DMS 273 (cell line): ENCODE measurements at regions not wholly inside any gene's neighbourhood (a gene's known extent, or its start where the extent isn't known, plus 50 kb on each side); places are given as distances from the start of the nearest gene placed in this dataset.
"Not testable (repeated sequence)": the region's sequence is repeated elsewhere in the genome, so short reads cannot be mapped to it uniquely, and the experiment has no call there.

Experiments
- DNase-seq: peaks from one replicate; lab custom pipeline; 2025; ENCODE audit not compliant: unreplicated experiment; lab: John Stamatoyannopoulos, UW

GRCh38 chr12:74337951-74338350 lies 199.7 kb upstream of the ATXN7L3B start:
- no peak for DNase-seq

- DNase-seq: no peak
Observed at GRCh38 chr12:74339211-74339610, 198.4 kb upstream of the ATXN7L3B start.

GRCh38 chr12:74349925-74350324 lies 187.7 kb upstream of the ATXN7L3B start:
- DNase-seq: no peak

- peak; percentile 47 for DNase-seq
Observed at GRCh38 chr12:74365178-74365964, 172.3 kb upstream of the ATXN7L3B start.

DNA sequence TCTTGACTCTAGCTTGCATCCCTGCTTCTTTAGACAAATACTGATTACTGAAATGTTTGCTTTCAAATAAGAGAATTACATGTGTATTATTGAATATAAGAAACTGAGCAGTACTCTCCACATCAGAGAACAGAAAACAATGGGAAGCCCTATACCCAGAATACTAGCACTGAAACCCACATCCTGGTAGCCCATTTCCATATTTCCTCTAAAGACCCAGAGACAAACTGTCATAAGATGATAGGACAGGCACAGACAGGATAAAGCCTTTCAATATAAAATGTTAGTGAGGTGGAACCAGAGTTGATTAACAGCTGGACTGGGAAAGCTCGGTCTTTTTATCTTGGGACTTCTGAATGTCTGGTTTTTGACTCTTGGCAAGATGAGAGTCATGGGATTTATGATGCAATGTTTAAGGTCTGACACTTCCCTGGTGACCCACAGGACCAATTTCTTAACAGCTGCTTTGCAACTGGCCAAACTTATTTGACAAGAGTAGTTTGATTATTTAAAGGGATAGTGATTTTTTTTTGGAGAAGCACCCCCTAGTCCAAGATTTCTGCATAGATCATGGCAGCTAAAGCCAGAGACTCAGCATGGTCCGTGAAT lies 166.9 kb upstream of the ATXN7L3B start:
- DNase-seq: no peak

DNA sequence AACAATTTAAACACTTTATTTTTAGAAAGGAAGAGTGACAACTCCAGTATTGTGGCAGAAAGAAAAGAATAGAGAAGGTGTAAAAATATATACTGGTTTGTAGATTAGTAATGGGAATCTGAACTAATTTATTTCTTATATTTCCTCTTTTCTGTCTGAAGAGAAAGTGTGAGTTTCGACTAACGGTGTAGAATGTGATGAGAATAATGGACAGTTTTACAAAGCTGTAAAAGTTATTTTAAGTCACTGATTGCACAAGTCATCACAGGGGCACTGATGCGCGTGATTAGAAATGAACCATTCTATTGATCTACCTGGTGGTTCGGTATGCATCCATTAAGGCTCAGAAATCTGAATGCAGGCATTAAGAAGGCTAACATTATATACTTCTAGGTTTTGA lies 158.5 kb upstream of the ATXN7L3B start:
- DNase-seq: no peak

DNA sequence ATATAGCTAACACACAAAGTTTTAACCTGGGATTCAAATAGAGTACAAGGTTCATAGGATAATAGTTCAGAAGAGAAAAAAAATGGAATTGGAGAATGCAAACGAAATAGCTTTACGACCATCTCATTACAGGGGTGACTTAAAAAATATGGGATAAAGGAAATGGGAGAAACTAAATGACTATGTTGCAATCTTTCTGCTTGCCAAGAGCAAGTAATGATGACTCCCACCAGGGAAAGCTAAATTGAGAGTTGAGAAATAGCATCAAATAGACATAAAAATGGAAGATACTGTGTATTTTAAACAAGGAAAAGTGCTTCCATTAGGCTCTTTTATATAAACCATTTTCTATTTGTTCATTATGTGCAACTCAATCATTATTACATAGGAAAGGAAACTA lies 155.7 kb upstream of the ATXN7L3B start:
- no peak for DNase-seq

GRCh38 chr12:74382983-74383382 lies 154.7 kb upstream of the ATXN7L3B start:
- DNase-seq: no peak

DNA sequence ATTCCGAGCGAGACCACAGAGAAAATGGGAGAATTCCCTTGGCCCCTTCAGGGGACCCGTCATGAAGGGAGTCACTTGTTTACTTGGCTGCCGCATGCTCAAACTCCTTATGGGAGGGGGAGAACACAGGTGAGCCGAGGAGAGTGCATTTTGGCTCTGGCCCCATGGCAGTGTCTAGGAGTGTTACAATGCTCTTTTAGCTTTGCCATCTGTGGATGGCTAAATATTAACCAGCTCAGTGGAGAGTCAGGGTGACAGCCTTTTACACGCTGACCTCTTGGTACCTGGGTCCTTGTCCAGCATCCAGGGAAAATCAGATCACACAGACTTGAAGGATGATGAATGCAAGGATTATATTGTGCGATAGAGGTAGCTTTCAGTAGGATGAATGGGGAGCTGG lies 146.4 kb upstream of the ATXN7L3B start:
- no peak for DNase-seq

- DNase-seq: no peak
Observed at GRCh38 chr12:74393272-74393671, 144.4 kb upstream of the ATXN7L3B start.

DNA sequence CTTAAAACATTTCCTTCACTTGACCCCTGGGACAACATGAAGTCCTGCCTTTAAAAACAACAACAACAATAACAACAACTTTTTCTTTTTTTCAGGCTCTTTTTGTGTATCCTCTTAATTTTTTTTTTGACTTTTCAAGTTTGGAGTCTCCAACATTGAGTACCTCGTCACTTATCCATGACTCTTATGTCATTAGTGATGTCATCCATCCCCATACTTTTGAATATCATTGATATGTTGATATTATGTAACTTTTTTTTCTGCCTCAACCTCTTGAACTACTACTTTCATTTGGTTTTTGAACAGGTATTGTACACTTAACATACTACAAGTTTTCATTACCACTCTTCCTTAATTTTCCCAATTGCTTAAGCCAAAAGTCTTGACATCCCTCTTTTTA lies 143.0 kb upstream of the ATXN7L3B start:
- no peak for DNase-seq

DNA sequence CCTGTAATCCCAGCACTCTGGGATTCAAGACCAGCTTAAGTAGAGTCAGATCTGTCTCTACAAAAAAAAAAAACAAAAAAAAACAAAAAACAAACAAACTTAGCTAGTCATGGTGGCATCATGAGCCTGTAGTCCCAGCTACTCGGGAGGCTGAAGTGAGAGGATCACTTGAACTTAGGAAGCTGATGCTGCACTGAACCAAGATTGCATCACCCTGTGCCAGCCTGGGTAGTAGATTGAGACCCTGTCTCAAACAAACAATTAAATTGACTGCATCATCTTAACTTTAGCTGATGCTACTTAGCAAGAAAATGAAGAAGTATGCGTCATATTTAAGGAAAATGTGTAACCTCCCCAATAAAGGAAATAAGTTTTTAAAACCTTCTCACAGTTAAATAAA lies 136.6 kb upstream of the ATXN7L3B start:
- no peak for DNase-seq

- no peak for DNase-seq
Observed at GRCh38 chr12:74401966-74402365, 135.7 kb upstream of the ATXN7L3B start.

- not testable (repeated sequence) for DNase-seq
Observed at GRCh38 chr12:74403221-74403470, 134.5 kb upstream of the ATXN7L3B start.

- no peak for DNase-seq
Observed at GRCh38 chr12:74408601-74409166, 129.0 kb upstream of the ATXN7L3B start.

DNA sequence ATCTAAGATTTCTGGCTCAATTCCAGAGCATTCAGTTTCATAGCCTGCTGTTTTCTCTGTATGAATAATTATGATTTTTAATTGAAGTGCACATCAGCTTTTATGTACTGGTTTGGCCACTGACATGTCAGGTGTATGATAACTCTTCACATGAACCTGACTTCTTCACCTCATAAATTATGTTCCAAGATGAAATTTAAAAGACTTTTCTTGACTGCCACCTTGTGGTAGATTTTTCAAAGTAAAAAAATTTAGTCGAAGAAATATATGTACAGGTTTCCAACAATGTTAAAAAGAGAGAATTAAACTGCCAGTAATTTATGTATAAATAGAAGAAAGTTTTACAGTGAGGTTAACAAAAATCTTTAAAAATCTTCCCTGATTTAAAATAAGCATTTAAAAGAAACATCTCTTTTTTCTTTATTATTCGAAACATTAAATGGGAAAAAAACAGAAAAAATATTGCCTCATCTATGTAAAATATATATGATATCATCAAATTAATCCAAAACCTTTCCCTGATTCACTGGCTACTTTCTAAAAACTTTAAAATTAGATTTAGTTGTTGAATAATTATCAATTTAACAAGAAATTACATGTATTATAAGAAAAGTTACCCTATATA lies 124.9 kb upstream of the ATXN7L3B start:
- DNase-seq: peak; percentile 42

GRCh38 chr12:74415633-74416032 lies 122.0 kb upstream of the ATXN7L3B start:
- peak; percentile 55 for DNase-seq

GRCh38 chr12:74418573-74418972 lies 119.1 kb upstream of the ATXN7L3B start:
- no peak for DNase-seq

GRCh38 chr12:74424778-74425177 lies 112.9 kb upstream of the ATXN7L3B start:
- DNase-seq: no peak

DNA sequence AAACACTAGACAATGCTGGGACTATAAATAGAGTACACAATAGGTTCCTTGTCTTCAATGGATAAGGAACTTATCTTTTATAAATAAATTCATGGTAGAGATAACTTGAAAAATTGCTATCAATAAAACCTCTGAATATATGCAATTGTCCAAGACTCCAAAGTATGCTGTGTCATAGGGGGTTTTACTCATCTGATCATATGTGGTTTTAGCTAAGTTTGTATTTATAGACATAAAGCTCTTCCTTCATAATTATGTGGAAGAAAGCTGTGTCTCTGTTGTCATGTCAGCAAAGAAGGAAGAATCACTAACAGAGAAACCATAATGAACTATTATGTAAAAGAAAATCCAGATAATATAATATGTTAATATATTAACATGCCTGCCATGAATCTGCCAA lies 111.5 kb upstream of the ATXN7L3B start:
- no peak for DNase-seq

- no peak for DNase-seq
Observed at GRCh38 chr12:74429535-74429934, 108.1 kb upstream of the ATXN7L3B start.

DNA sequence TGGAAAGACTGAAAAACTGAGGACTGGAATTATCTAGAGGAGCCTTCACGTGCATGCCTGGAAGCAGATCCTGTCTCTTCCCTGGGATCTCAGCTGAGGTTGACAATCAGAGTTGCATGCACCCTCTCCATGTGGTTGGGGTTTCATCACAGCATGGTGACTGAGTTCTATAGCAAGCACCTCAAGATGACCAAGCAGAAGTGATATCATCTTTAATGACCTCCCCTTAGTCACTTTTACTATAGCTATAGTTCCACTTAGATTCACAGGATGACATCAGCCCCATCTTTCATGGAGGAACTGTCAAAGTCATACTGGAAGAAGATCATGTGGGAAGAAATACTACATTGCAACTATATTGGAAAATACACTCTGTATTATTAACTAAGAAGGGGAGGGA lies 105.8 kb upstream of the ATXN7L3B start:
- DNase-seq: no peak
